ENCODE measurements at regions not wholly inside any gene's neighbourhood (a gene's known extent, or its start where the extent isn't known, plus 50 kb on each side); places are given as distances from the start of the nearest gene placed in this dataset.

DNA sequence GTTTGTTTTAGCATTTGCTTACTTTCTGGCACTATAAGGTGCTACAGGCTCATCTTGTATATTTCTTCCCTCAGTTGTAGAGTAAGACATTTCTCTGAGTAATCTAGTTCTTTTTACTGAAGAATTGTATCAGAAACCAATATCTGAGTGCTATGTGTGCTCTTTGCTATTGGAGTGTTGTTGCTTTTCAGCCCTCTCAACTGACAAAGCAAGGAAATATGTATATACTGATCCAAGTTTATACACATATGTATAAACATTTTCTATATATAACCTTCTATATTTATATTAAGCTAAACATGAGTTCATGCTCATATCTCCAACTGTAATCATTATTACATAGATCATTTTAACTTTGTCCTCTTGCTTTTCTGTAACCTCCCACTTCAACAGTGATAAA lies 405.7 kb downstream of the RFPL4B start:
- Mint-ChIP-seq H3K27me3 (ENCODE audit: unreplicated experiment) (no peaks in the 10 kb centered on the region), H3K9me3 (ENCODE audit: unreplicated experiment) (peaks cover 11% of the 10 kb centered on the region), H3K27ac (ENCODE audit: unreplicated experiment) (no peak overlapping the region), H3K4me3 (ENCODE audit: unreplicated experiment) (no peak overlapping the region), H3K36me3 (ENCODE audit: unreplicated experiment) (no peaks in the 10 kb centered on the region), H3K4me1 (ENCODE audit: unreplicated experiment) (peaks cover 3% of the 10 kb centered on the region)
- no peak for DNase-seq (ENCODE audit: extremely low spot score, unreplicated experiment)
- TF ChIP-seq, protein P1, sequence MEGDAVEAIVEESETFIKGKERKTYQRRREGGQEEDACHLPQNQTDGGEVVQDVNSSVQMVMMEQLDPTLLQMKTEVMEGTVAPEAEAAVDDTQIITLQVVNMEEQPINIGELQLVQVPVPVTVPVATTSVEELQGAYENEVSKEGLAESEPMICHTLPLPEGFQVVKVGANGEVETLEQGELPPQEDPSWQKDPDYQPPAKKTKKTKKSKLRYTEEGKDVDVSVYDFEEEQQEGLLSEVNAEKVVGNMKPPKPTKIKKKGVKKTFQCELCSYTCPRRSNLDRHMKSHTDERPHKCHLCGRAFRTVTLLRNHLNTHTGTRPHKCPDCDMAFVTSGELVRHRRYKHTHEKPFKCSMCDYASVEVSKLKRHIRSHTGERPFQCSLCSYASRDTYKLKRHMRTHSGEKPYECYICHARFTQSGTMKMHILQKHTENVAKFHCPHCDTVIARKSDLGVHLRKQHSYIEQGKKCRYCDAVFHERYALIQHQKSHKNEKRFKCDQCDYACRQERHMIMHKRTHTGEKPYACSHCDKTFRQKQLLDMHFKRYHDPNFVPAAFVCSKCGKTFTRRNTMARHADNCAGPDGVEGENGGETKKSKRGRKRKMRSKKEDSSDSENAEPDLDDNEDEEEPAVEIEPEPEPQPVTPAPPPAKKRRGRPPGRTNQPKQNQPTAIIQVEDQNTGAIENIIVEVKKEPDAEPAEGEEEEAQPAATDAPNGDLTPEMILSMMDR (IDR thresholded peaks at IDR 0.05): no peak

DNA sequence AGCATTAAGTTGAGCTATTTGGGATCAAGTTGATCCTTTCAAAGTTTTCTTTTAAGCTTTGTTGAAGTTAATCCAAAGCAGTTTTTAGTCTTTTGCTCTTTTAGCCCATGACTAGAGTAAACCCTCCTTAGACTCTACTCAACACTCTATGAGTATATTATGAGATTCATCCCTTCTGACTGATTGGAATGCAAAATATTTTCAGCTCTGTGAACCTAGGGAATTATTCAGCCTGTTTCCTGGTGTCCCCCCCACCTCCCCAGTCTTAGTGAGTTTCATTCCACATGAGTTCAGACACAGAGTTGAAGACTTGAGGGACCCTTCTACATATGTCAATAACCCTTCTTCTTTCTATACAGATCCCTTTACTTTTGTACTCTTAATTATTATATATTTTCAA lies 413.7 kb downstream of the RFPL4B start:
- peaks cover 6% of the 10 kb centered on the region for H3K4me1 Mint-ChIP-seq (ENCODE audit: unreplicated experiment)
- no peak for DNase-seq (ENCODE audit: extremely low spot score, unreplicated experiment)
- TF ChIP-seq, protein P1 (IDR thresholded peaks at IDR 0.05): no peak
- H3K27ac Mint-ChIP-seq (ENCODE audit: unreplicated experiment): no peak overlapping the region
- peaks cover 12% of the 10 kb centered on the region for H3K9me3 Mint-ChIP-seq (ENCODE audit: unreplicated experiment)
- no peaks in the 10 kb centered on the region for H3K36me3 Mint-ChIP-seq (ENCODE audit: unreplicated experiment)
- H3K27me3 Mint-ChIP-seq (ENCODE audit: unreplicated experiment): no peaks in the 10 kb centered on the region
- no peak overlapping the region for H3K4me3 Mint-ChIP-seq (ENCODE audit: unreplicated experiment)

DNA sequence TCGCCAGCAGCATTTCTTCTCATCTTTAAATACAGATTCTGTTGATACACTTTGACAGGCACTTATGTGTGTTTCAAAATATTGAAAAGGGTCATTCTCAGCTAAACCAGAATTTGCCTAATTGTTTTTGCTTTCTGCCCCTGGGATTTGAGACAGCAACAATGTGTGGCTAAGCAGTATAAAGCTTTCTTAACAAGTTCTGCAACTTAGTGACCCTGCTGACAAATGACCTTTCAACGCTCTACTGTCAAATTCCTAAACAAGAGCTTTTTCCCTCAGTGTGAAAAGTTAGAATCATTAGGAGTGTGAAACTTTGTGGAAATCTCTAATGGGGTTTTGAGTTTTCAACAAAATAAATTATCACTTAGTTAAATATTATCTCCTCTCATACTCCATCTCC lies 414.6 kb downstream of the RFPL4B start:
- Mint-ChIP-seq H3K9me3 (ENCODE audit: unreplicated experiment) (peaks cover 6% of the 10 kb centered on the region), H3K4me3 (ENCODE audit: unreplicated experiment) (no peak overlapping the region), H3K4me1 (ENCODE audit: unreplicated experiment) (peaks cover 6% of the 10 kb centered on the region), H3K27ac (ENCODE audit: unreplicated experiment) (no peak overlapping the region), H3K27me3 (ENCODE audit: unreplicated experiment) (no peaks in the 10 kb centered on the region), H3K36me3 (ENCODE audit: unreplicated experiment) (no peaks in the 10 kb centered on the region)
- no peak for DNase-seq (ENCODE audit: extremely low spot score, unreplicated experiment)
- TF ChIP-seq, protein P1 (IDR thresholded peaks at IDR 0.05): no peak

DNA sequence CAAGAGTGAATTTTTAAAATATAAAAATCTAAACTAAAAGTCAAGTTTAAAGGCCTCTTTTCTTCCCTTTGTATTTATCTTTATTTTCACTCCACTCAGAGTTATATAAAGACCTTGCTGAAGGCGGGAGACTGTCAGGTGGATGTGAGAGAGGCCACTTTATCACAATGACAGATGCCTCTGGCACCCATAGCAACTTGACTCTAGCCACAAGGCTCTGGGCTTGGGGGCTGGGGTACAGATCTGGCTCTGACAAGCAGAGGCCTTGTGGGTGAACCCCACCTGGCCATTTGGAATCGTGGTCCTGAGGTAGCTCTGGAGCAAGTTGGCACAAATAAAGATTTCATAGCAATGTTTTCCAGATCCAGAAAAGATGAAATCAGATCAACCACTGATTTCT lies 417.2 kb downstream of the RFPL4B start:
- TF ChIP-seq, protein P1 (IDR thresholded peaks at IDR 0.05): no peak
- DNase-seq (ENCODE audit: extremely low spot score, unreplicated experiment): no peak
- no peaks in the 10 kb centered on the region for H3K36me3 Mint-ChIP-seq (ENCODE audit: unreplicated experiment)
- no peak overlapping the region for H3K27ac Mint-ChIP-seq (ENCODE audit: unreplicated experiment)
- peaks cover 14% of the 10 kb centered on the region for H3K9me3 Mint-ChIP-seq (ENCODE audit: unreplicated experiment)
- no peaks in the 10 kb centered on the region for H3K27me3 Mint-ChIP-seq (ENCODE audit: unreplicated experiment)
- peaks cover 6% of the 10 kb centered on the region for H3K4me1 Mint-ChIP-seq (ENCODE audit: unreplicated experiment)
- H3K4me3 Mint-ChIP-seq (ENCODE audit: unreplicated experiment): no peak overlapping the region

DNA sequence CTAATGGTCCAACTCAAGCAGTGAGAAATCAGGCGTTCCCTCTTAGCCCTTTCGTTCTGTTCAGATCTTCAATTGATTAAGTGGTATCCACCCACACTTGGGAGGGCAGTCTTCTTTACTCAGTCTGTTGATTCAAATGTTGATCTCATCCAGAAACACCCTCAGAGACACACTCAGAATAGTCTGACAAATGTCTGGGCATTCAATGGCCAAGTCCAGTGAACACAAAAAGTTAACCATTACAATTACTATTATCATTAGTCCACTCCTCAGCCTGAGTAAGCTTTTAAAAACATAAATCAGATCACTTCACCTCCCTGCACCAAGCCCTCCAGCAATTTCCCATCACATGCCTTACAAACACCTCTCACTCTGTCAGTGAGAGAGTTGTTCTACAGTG lies 423.2 kb downstream of the RFPL4B start:
- H3K9me3 Mint-ChIP-seq (ENCODE audit: unreplicated experiment): peaks cover 20% of the 10 kb centered on the region
- no peak for DNase-seq (ENCODE audit: extremely low spot score, unreplicated experiment)
- no peaks in the 10 kb centered on the region for H3K27me3 Mint-ChIP-seq (ENCODE audit: unreplicated experiment)
- H3K27ac Mint-ChIP-seq (ENCODE audit: unreplicated experiment): no peak overlapping the region
- no peaks in the 10 kb centered on the region for H3K4me1 Mint-ChIP-seq (ENCODE audit: unreplicated experiment)
- H3K36me3 Mint-ChIP-seq (ENCODE audit: unreplicated experiment): peaks cover 2% of the 10 kb centered on the region
- no peak overlapping the region for H3K4me3 Mint-ChIP-seq (ENCODE audit: unreplicated experiment)
- TF ChIP-seq, protein P1 (IDR thresholded peaks at IDR 0.05): no peak

All from osteocyte (in vitro differentiated cells).